A549 (cell line): ENCODE measurements at regions not wholly inside any gene's neighbourhood (a gene's known extent, or its start where the extent isn't known, plus 50 kb on each side); places are given as distances from the start of the nearest gene placed in this dataset.

Source experiments
- ATAC-seq, 2 experiments: fragments of 200-7000 bp in 1 of 2; fragments of >200 bp in 1 of 2; cut with Nextera tagmentation in 1 of 2; cut with Tn5 transposase in 1 of 2; 3 replicates each; pipeline versions ENCODE4 v1.8.0 to v1.9.1; 2018 to 2020; ENCODE audit warnings: mild to moderate bottlenecking in 1 of 2, moderate library complexity in 1 of 2
- CTCF ChIA-PET: fragments of 300-600 bp; sonication (Branson Sonifier 250); formaldehyde crosslinking; extraction: SDS; loops from one replicate; lab custom pipeline; 2021; ENCODE audit warnings: antibody characterized with exemption, inconsistent platforms; lab: Yijun Ruan, JAX
- POLR2A ChIA-PET: fragments of 350-600 bp; formaldehyde crosslinking; extraction: SDS; loops from one replicate; lab custom pipeline; 2021; ENCODE audit warnings: antibody characterized with exemption, inconsistent platforms; lab: Yijun Ruan, JAX
- DNase-seq, 2 experiments: peaks; one replicate each; pipeline versions ENCODE4 v3.0.0 to v3.0.0-alpha.2; 2011 to 2016; ENCODE audit warnings: low read depth in 1 of 2, low spot score in 1 of 2
- FAIRE-seq: peaks from 2 replicates; lab custom pipeline; 2011; peaks lifted over from hg19 to GRCh38; lab: Jason Lieb, UNC
- H3K27ac ChIP-seq, 2 experiments: fragments of >200 bp; sonication (Bioruptor Twin); formaldehyde crosslinking; 3 replicates each; pipeline ENCODE4 v1.5.1; 2016 to 2017
- H3K4me1 ChIP-seq: fragments of >200 bp; sonication (Bioruptor Twin); formaldehyde crosslinking; 3 replicates; pipeline ENCODE4 v1.6.1; 2016
- H3K4me2 ChIP-seq: fragments of >200 bp; sonication (Bioruptor Twin); formaldehyde crosslinking; 3 replicates; pipeline ENCODE4 v1.6.1; 2016
- H3K4me3 ChIP-seq: fragments of >200 bp; sonication (Bioruptor Twin); formaldehyde crosslinking; 3 replicates; pipeline ENCODE4 v1.5.1; 2016
- H3K9me3 ChIP-seq: fragments of >200 bp; sonication (Bioruptor Twin); formaldehyde crosslinking; 3 replicates; pipeline ENCODE4 v1.6.1; 2016
- BHLHE40 ChIP-seq: IDR thresholded peaks from 2 replicates; pipeline ENCODE4 v1.6.1; 2012; ENCODE audit warnings: low read depth, low read length, inconsistent platforms
- CBX8 ChIP-seq: fragments of 200-600 bp; sonication (generic); IDR thresholded peaks from 2 replicates; pipeline ENCODE4 v1.6.1; 2016
- CEBPB ChIP-seq, 2 experiments: fragments of >200 bp in 1 of 2; sonication (Bioruptor Twin) in 1 of 2; formaldehyde crosslinking in 1 of 2; IDR thresholded peaks; 2 replicates each; pipeline ENCODE4 v1.6.1; 2012 to 2016
- EHMT2 ChIP-seq: fragments of 200-600 bp; sonication (generic); IDR thresholded peaks from 2 replicates; pipeline ENCODE4 v1.6.1; 2016; ENCODE audit warnings: antibody characterized with exemption, low read depth, mild to moderate bottlenecking, moderate library complexity
- ESRRA ChIP-seq: fragments of 150-350 bp; IDR thresholded peaks from 2 replicates; pipeline ENCODE4 v1.6.1; 2014; ENCODE audit warnings: mild to moderate bottlenecking, low read length, borderline replicate concordance
- FOSB ChIP-seq: fragments of 250-450 bp; sonication (Bioruptor Pico); IDR thresholded peaks from 2 replicates; pipeline ENCODE4 v1.5.0; 2020; ENCODE audit warnings: mild to moderate bottlenecking, moderate library complexity
- FOSL2 ChIP-seq, 2 experiments: fragments of 450-650 bp in 1 of 2; fragments of >200 bp in 1 of 2; sonication (Bioruptor Twin) in 1 of 2; formaldehyde crosslinking; IDR thresholded peaks; 2 replicates each; pipeline versions ENCODE4 v1.5.0 to v1.6.1; 2016 to 2020; ENCODE audit warnings: mild to moderate bottlenecking in 1 of 2, moderate library complexity in 1 of 2
- FOXS1 ChIP-seq: fragments of 250-450 bp; sonication (Bioruptor Pico); IDR thresholded peaks from 2 replicates; pipeline ENCODE4 v1.5.0; 2020; ENCODE audit warnings: mild to moderate bottlenecking, moderate library complexity
- HOXB13 ChIP-seq: fragments of 250-450 bp; sonication (Bioruptor Pico); IDR thresholded peaks from 2 replicates; pipeline ENCODE4 v1.5.0; 2020; ENCODE audit warnings: low read depth, mild to moderate bottlenecking, moderate library complexity
- KDM5A ChIP-seq: fragments of 200-600 bp; sonication (generic); IDR thresholded peaks from 2 replicates; pipeline ENCODE4 v1.6.1; 2016; ENCODE audit warnings: antibody characterized with exemption, mild to moderate bottlenecking
- MYC ChIP-seq: IDR thresholded peaks from 2 replicates; pipeline ENCODE4 v1.6.1; 2012; ENCODE audit warnings: mild to moderate bottlenecking, inconsistent platforms, low read length, improper control_type of control experiment, borderline replicate concordance
- RNF2 ChIP-seq: fragments of 200-600 bp; sonication (generic); IDR thresholded peaks from 2 replicates; pipeline ENCODE4 v1.6.1; 2016; ENCODE audit warnings: low read depth, mild to moderate bottlenecking, antibody characterized with exemption, moderate library complexity, borderline replicate concordance
- TFCP2L1 ChIP-seq: fragments of 250-450 bp; sonication (Bioruptor Pico); IDR thresholded peaks from 2 replicates; pipeline ENCODE4 v1.5.0; 2021; ENCODE audit warnings: mild to moderate bottlenecking
- TP53 ChIP-seq: fragments of 250-450 bp; sonication (Bioruptor Pico); IDR thresholded peaks from 2 replicates; pipeline ENCODE4 v1.5.0; 2021; ENCODE audit warnings: mild to moderate bottlenecking, moderate library complexity
- WGBS: methylation state at CpG from one replicate; pipeline ENCODE4 v1.1.6; 2017; ENCODE audit errors: missing lambda C conversion rate; 5-methylcytosine and 5-hydroxymethylcytosine counted together
- TF ChIP-seq, protein P1 (sequence below): fragments of 200-600 bp; sonication (generic); IDR thresholded peaks from 2 replicates; pipeline ENCODE4 v1.6.1; 2016; ENCODE audit warnings: antibody characterized with exemption, mild to moderate bottlenecking, moderate library complexity
- TF ChIP-seq, protein P2 (sequence below): fragments of 250-450 bp; sonication (Bioruptor Pico); IDR thresholded peaks from 2 replicates; pipeline ENCODE4 v1.5.0; 2020; ENCODE audit warnings: low read depth, mild to moderate bottlenecking, moderate library complexity
- TF ChIP-seq, protein P3 (sequence below): fragments of >200 bp; sonication (Bioruptor Twin); formaldehyde crosslinking; IDR thresholded peaks from 2 replicates; pipeline ENCODE4 v1.6.1; 2016
- TF ChIP-seq, protein P4 (sequence below): fragments of >200 bp; sonication (Bioruptor Twin); formaldehyde crosslinking; IDR thresholded peaks from 3 replicates; pipeline ENCODE4 v1.6.1; 2016
- TF ChIP-seq, protein P5 (sequence below): IDR thresholded peaks from 2 replicates; pipeline ENCODE4 v1.6.1; 2012

DNA sequence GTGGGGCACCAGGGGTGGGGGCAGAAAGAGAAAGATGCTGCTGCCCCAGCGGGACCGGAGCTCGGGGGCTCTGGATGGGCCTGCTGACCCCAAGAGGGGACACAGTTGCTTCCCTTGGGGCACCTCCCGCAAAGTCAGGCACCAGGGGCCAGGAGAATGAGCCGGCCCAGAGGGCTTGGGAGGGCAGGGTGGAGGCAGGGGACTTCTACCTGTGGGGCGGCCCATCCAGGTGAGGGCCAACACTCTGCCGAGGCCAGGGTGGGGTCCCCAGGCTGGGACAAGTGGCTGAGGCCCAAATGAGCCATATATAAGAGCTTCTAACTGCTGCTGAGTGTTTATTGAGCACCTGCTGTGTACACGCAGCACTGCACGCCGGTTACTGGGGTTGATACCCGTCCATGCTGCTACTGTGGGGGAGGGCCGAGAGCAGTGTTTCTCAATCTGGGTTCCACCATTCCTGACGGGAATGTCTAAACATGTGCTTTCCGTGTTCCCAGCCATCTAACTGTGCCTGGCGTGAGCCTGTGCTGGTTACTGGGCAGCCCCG is 211.7 kb upstream of the GSE1 start:
- ATAC-seq (no peak), FAIRE-seq (no peak), DNase-seq (no peak)
- WGBS, result 82% methylated on average over 16 of the region's 16 CpGs
- no peak overlapping the region for H3K4me2 ChIP-seq
- ChIA-PET POLR2A (no interaction called here), CTCF (interaction anchor here (0.9 to 3.4 kb wide), 9 partner anchors 8 to 22 kb away, joined by 3 to 20 read pairs (median 8); no protein-coding TSS in a partner anchor)
- H3K9me3 ChIP-seq, result no peaks in the 10 kb centered on the region; the same call in 2 of the 3 replicates
- no peak overlapping the region for H3K27ac ChIP-seq
- peaks cover 13% of the 10 kb centered on the region for H3K4me1 ChIP-seq
- TF ChIP-seq, protein P1, sequence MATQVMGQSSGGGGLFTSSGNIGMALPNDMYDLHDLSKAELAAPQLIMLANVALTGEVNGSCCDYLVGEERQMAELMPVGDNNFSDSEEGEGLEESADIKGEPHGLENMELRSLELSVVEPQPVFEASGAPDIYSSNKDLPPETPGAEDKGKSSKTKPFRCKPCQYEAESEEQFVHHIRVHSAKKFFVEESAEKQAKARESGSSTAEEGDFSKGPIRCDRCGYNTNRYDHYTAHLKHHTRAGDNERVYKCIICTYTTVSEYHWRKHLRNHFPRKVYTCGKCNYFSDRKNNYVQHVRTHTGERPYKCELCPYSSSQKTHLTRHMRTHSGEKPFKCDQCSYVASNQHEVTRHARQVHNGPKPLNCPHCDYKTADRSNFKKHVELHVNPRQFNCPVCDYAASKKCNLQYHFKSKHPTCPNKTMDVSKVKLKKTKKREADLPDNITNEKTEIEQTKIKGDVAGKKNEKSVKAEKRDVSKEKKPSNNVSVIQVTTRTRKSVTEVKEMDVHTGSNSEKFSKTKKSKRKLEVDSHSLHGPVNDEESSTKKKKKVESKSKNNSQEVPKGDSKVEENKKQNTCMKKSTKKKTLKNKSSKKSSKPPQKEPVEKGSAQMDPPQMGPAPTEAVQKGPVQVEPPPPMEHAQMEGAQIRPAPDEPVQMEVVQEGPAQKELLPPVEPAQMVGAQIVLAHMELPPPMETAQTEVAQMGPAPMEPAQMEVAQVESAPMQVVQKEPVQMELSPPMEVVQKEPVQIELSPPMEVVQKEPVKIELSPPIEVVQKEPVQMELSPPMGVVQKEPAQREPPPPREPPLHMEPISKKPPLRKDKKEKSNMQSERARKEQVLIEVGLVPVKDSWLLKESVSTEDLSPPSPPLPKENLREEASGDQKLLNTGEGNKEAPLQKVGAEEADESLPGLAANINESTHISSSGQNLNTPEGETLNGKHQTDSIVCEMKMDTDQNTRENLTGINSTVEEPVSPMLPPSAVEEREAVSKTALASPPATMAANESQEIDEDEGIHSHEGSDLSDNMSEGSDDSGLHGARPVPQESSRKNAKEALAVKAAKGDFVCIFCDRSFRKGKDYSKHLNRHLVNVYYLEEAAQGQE, result no peak
- TF ChIP-seq TP53 (CRISPR knock-in tag) (no peak), RNF2 (no peak), FOSB (CRISPR knock-in tag) (no peak), FOXS1 (CRISPR knock-in tag) (no peak), CBX8 (no peak), BHLHE40 (no peak), ESRRA (no peak), TFCP2L1 (no peak), MYC (no peak), FOSL2 (IDR thresholded peaks at IDR 0.05) (no peak), FOSL2 (CRISPR knock-in tag; IDR thresholded peaks at IDR 0.05) (no peak), CEBPB (IDR thresholded peaks at IDR 0.05) (no peak), HOXB13 (CRISPR knock-in tag) (no peak), KDM5A (no peak), EHMT2 (no peak)
- TF ChIP-seq, protein P2, sequence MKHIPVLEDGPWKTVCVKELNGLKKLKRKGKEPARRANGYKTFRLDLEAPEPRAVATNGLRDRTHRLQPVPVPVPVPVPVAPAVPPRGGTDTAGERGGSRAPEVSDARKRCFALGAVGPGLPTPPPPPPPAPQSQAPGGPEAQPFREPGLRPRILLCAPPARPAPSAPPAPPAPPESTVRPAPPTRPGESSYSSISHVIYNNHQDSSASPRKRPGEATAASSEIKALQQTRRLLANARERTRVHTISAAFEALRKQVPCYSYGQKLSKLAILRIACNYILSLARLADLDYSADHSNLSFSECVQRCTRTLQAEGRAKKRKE (CRISPR knock-in tag), result no peak
- TF ChIP-seq, protein P3, sequence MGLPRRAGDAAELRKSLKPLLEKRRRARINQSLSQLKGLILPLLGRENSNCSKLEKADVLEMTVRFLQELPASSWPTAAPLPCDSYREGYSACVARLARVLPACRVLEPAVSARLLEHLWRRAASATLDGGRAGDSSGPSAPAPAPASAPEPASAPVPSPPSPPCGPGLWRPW, result no peak
- TF ChIP-seq, protein P4, sequence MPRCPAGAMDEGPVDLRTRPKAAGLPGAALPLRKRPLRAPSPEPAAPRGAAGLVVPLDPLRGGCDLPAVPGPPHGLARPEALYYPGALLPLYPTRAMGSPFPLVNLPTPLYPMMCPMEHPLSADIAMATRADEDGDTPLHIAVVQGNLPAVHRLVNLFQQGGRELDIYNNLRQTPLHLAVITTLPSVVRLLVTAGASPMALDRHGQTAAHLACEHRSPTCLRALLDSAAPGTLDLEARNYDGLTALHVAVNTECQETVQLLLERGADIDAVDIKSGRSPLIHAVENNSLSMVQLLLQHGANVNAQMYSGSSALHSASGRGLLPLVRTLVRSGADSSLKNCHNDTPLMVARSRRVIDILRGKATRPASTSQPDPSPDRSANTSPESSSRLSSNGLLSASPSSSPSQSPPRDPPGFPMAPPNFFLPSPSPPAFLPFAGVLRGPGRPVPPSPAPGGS, result no peak
- TF ChIP-seq, protein P5, sequence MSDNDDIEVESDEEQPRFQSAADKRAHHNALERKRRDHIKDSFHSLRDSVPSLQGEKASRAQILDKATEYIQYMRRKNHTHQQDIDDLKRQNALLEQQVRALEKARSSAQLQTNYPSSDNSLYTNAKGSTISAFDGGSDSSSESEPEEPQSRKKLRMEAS, result no peak
- TF ChIP-seq, all 56 proteins: peak for 0
- no peak overlapping the region for H3K4me3 ChIP-seq
